ENCODE measurements at regions not wholly inside any gene's neighbourhood (a gene's known extent, or its start where the extent isn't known, plus 50 kb on each side); places are given as distances from the start of the nearest gene placed in this dataset.

GRCh38 chr9:113646946-113647914 lies 183.7 kb downstream of the RGS3 start:
- in situ Hi-C loops (cut with MboI; ENCODE audit: low sequenced_read_pairs): no loop called here

GRCh38 chr9:113648048-113648447 lies 184.5 kb downstream of the RGS3 start:
- in situ Hi-C loops (cut with MboI; ENCODE audit: low sequenced_read_pairs): no loop called here

- in situ Hi-C loops (cut with MboI; ENCODE audit: low sequenced_read_pairs): no loop called here
Measured at GRCh38 chr9:113648586-113648985, 185.1 kb downstream of the RGS3 start.

GRCh38 chr9:113649054-113649453 lies 185.5 kb downstream of the RGS3 start:
- in situ Hi-C loops (cut with MboI; ENCODE audit: low sequenced_read_pairs): no loop called here

GRCh38 chr9:113649855-113650206 lies 186.3 kb downstream of the RGS3 start:
- in situ Hi-C loops (cut with MboI; ENCODE audit: low sequenced_read_pairs): loop anchor here (10.0 to 25.0 kb wide), 2 partner anchors 338 to 735 kb away; partner anchors contain the start of gene RNF183

- in situ Hi-C loops (cut with MboI; ENCODE audit: low sequenced_read_pairs): loop anchor here (10.0 to 25.0 kb wide), 2 partner anchors 338 to 736 kb away; partner anchors contain the start of gene RNF183
Measured at GRCh38 chr9:113650207-113651131, 186.9 kb downstream of the RGS3 start.

- in situ Hi-C loops (cut with MboI; ENCODE audit: low sequenced_read_pairs): loop anchor here (10.0 to 25.0 kb wide), 2 partner anchors 340 to 737 kb away; partner anchors contain the start of gene RNF183
Measured at GRCh38 chr9:113651896-113652295, 188.4 kb downstream of the RGS3 start.

GRCh38 chr9:113652355-113653152 lies 189.0 kb downstream of the RGS3 start:
- in situ Hi-C loops (cut with MboI; ENCODE audit: low sequenced_read_pairs): loop anchor here (10.0 to 25.0 kb wide), 2 partner anchors 340 to 738 kb away; partner anchors contain the start of gene RNF183

GRCh38 chr9:113653746-113654604 lies 190.4 kb downstream of the RGS3 start:
- in situ Hi-C loops (cut with MboI; ENCODE audit: low sequenced_read_pairs): loop anchor here (10.0 to 25.0 kb wide), 2 partner anchors 342 to 739 kb away; partner anchors contain the start of gene RNF183

GRCh38 chr9:113654605-113655428 lies 191.3 kb downstream of the RGS3 start:
- in situ Hi-C loops (cut with MboI; ENCODE audit: low sequenced_read_pairs): loop anchor here (5.0 to 25.0 kb wide), 4 partner anchors 63 to 740 kb away; partner anchors contain the start of gene RNF183

GRCh38 chr9:113656771-113657670 lies 193.5 kb downstream of the RGS3 start:
- in situ Hi-C loops (cut with MboI; ENCODE audit: low sequenced_read_pairs): loop anchor here (5.0 to 25.0 kb wide), 4 partner anchors 65 to 742 kb away; partner anchors contain the start of gene RNF183

- in situ Hi-C loops (cut with MboI; ENCODE audit: low sequenced_read_pairs): loop anchor here (5.0 to 25.0 kb wide), 4 partner anchors 66 to 743 kb away; partner anchors contain the start of gene RNF183
Measured at GRCh38 chr9:113657765-113658544, 194.4 kb downstream of the RGS3 start.

GRCh38 chr9:113658545-113658895 lies 195.0 kb downstream of the RGS3 start:
- in situ Hi-C loops (cut with MboI; ENCODE audit: low sequenced_read_pairs): loop anchor here (5.0 to 25.0 kb wide), 4 partner anchors 66 to 744 kb away; partner anchors contain the start of gene RNF183

GRCh38 chr9:113659039-113659438 lies 195.5 kb downstream of the RGS3 start:
- in situ Hi-C loops (cut with MboI; ENCODE audit: low sequenced_read_pairs): loop anchor here (5.0 to 25.0 kb wide), 4 partner anchors 67 to 744 kb away; partner anchors contain the start of gene RNF183

GRCh38 chr9:113659740-113660139 lies 196.2 kb downstream of the RGS3 start:
- in situ Hi-C loops (cut with MboI; ENCODE audit: low sequenced_read_pairs): loop anchor here (5.0 to 25.0 kb wide), 4 partner anchors 67 to 745 kb away; partner anchors contain the start of gene RNF183

GRCh38 chr9:113660196-113660595 lies 196.7 kb downstream of the RGS3 start:
- in situ Hi-C loops (cut with MboI; ENCODE audit: low sequenced_read_pairs): loop anchor here (25.0 kb wide), 1 partner anchor 348 kb away; the partner anchor contains the start of gene RNF183
